ENCODE measurements at regions not wholly inside any gene's neighbourhood (a gene's known extent, or its start where the extent isn't known, plus 50 kb on each side); places are given as distances from the start of the nearest gene placed in this dataset.

DNA sequence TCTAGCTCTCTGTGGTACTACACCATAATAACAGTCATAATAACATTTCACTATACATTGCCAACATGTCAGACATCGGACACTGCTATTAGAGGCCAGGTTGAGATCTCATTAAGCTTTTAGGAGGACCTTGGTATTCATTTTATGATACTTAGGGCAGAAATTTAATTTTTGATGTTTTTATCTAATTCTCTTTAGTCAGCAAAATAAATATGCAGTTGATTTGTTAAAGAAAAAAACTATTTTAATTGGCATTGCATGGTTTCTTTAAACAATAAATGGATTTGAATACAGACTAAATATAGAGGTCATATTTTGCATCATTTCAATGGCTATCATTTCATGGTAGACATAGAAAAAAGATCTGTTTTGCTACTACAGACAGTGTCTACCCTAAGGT lies 308.7 kb downstream of the PRDM5 start:
- TF ChIP-seq CTCF (conservative IDR thresholded peaks at IDR 0.05) (no peak), EZH2 (IDR thresholded peaks at IDR 0.05; ENCODE audit: low read depth) (no peak)
